ENCODE measurements at regions not wholly inside any gene's neighbourhood (a gene's known extent, or its start where the extent isn't known, plus 50 kb on each side); places are given as distances from the start of the nearest gene placed in this dataset.

- no peak for ATAC-seq
- no peak for DNase-seq
These were observed 203.3 kb upstream of the HS3ST1 start for GRCh38 chr4:11632025-11632424.

DNA sequence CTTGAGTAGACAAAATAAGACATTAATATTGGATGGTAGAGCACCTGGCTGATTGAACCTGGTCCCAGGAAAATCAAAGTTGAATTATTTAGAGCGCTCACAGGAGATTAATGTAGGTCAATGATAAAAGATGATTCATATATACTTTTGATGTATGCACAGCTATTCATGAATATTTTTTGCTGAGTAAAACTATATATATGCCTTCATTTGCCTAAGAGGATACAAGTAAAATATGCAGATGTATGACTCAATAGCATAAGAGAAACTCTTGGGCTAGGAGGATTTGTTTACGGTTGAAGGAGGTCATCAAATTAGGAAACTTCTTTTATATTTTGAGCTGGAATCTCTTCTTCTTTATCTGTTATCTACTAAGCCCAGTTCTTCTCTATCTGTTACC lies 202.7 kb upstream of the HS3ST1 start:
- DNase-seq: no peak
- ATAC-seq: no peak

- no peak for ATAC-seq
- no peak for DNase-seq
These were observed 199.5 kb upstream of the HS3ST1 start for GRCh38 chr4:11628093-11628725.

GRCh38 chr4:11626066-11626465 lies 197.4 kb upstream of the HS3ST1 start:
- no peak for ATAC-seq
- DNase-seq: no peak

DNA sequence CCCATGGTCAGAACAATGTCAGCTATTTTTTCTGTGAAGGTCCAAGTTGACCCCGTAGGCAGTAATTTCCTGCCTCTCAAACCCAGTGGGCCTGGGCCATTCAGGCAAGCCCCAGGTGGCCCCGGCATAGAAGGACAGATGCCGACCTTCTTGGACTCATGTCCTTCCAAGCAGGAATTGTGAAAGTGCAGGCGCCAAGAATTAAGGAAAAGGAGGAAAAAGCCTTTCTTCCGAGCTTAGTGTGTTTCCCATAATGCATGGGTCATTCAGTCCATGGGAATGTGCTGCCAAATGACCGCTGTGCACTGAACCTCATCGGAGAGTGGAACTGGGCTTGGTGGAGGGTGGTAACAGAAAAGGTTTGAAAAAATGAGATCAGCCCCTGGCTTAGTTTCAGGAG lies 196.5 kb upstream of the HS3ST1 start:
- ATAC-seq: no peak
- DNase-seq: no peak

GRCh38 chr4:11624370-11624769 lies 195.7 kb upstream of the HS3ST1 start:
- no peak for ATAC-seq

GRCh38 chr4:11623726-11624037 lies 195.0 kb upstream of the HS3ST1 start:
- no peak for ATAC-seq
- DNase-seq: no peak

More at GRCh38 chr4:11624370-11624769, 195.7 kb upstream of the HS3ST1 start:
- no peak for DNase-seq

DNA sequence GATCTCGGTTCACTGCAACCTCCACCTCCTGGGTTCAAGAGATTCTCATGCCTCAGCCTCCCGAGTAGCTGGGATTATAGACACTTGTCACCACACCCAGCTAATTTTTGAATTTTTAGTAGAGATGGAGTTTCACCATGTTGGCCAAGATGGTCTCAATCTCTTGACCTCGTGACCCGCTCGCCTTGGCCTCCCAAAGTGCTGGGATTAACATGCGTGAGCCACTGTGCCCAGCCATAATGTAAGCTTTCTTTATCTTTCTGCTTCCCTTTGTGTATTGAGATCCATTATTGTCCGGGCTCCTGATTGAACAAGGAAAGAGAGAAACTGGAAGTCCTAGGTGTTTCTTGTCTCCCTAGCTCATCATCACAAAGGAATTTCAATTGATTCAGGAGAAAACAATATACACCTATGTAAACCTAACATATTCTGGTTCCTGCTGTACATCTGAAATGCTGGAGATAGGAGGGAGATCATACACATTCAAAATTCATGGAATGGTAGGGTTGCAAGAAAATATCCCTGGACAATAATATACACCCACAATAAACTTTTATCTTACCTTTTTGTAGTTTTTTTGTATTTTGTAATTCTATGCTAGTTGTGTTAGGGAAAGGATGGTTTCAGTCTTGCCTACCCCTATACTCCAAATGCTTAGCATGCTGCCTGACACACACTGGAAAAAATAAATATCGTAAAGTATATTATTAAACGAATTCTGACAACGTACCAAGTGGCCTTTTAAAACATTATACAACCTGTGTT lies 194.4 kb upstream of the HS3ST1 start:
- ATAC-seq (no peak), DNase-seq (no peak)

- no peak for DNase-seq
- ATAC-seq: no peak
These were observed 192.2 kb upstream of the HS3ST1 start for GRCh38 chr4:11620861-11621260.

GRCh38 chr4:11618666-11619282 lies 190.1 kb upstream of the HS3ST1 start:
- no peak for ATAC-seq
- DNase-seq: no peak

DNA sequence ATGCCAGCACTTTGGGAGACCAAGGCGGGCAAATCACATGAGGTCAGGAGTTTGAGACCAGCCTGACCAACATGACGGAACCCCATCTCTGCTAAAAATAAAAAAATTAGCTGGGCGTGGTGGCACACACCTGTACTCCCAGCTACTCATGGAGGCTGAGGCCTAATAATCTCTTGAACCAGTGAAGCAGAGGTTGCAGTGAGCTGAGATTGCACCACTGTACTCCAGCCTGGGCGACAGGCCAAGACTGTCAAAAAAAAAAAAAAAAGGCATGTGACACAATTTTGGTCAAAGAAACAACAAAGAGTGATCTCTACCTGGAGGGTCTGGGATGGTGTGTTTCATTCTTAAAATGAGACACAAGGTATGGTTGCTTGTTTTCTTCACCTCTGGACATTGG lies 188.2 kb upstream of the HS3ST1 start:
- ATAC-seq: no peak

DNA sequence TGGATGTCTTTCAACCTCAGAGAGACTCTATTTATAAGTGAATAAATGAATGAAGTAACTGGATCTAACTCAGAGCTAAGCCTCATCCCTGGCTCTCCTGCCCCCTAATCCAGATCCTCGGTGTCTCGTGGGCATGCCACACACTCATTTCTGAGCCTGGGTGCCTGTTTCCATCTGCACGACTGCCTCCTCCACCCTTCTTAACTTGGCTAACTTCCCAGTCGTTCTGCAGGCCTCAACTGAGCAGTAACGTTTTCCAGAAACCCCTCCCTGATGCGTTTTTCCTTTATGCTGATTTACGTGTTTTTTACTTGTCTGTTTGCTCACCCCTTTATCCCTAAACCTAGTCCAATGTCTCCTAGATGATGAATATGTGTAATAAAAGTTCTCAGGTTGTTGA lies 186.9 kb upstream of the HS3ST1 start:
- ATAC-seq: no peak
- no peak for DNase-seq

More for the DNA sequence above, 188.2 kb upstream of the HS3ST1 start:
- DNase-seq: no peak

GRCh38 chr4:11614426-11614825 lies 185.7 kb upstream of the HS3ST1 start:
- DNase-seq: no peak
- ATAC-seq: no peak

DNA sequence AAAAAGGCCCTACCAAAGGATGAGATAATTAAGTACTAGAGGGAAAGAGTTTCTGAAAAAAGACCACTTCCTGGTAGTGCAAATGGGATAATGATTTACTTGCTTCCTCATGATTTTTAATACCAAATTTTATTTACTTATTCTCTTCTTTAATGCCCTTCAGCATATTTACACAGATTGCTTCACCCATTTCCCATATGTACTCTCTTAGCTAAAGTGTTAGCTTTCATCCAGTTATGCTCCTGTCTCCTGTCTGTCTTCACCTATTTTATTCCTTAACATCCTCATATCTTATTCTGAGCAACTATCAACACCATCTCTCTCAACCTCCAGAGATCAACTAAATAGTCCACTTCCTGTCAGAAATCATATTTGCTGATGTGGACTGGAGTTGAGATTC lies 183.2 kb upstream of the HS3ST1 start:
- DNase-seq: no peak
- ATAC-seq: no peak

GRCh38 chr4:11609751-11610150 lies 181.1 kb upstream of the HS3ST1 start:
- DNase-seq: no peak
- no peak for ATAC-seq

DNA sequence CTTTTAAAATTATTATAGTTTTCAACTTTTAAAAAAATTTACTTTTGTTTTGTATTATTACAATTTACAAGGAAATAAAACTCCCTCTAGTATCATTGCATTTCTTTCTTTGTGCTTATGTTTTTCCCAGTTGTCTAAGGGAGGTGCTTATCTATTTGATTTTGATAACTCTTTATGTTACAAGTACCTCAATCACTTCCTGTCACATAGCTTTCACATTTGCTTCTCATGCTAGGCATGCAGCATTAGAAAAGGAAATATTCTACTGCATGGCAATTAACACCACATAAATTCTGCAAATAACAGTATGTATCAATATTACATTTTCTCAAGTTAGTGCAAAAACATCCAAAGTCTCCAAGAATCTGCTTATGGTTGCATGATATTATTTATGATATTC lies 180.3 kb upstream of the HS3ST1 start:
- DNase-seq (no peak), ATAC-seq (no peak)

- ATAC-seq: no peak
- DNase-seq: no peak
These were observed 177.4 kb upstream of the HS3ST1 start for GRCh38 chr4:11606078-11606477.

- DNase-seq (no peak), ATAC-seq (no peak)
These were observed 176.9 kb upstream of the HS3ST1 start for GRCh38 chr4:11605597-11605996.

- ATAC-seq: no peak
These were observed 176.1 kb upstream of the HS3ST1 start for GRCh38 chr4:11604821-11605220.

GRCh38 chr4:11603591-11604194 lies 175.0 kb upstream of the HS3ST1 start:
- ATAC-seq (no peak), DNase-seq (no peak)

More at GRCh38 chr4:11604821-11605220, 176.1 kb upstream of the HS3ST1 start:
- DNase-seq: no peak

- ATAC-seq (no peak), DNase-seq (no peak)
These were observed 174.1 kb upstream of the HS3ST1 start for GRCh38 chr4:11602606-11603340.

GRCh38 chr4:11599064-11599463 lies 170.4 kb upstream of the HS3ST1 start:
- ATAC-seq: no peak
- no peak for DNase-seq

GRCh38 chr4:11598591-11598990 lies 169.9 kb upstream of the HS3ST1 start:
- ATAC-seq (no peak), DNase-seq (no peak)

All from stimulated activated naive CD8-positive, alpha-beta T cell treated with anti-CD3 and anti-CD28 coated beads, Interleukin-15, Interleukin-2, amounts not matched to agents 100 U/mL and 50 U/mL, for 24 hours (primary cell).